H9 (cell line): ENCODE measurements at regions not wholly inside any gene's neighbourhood (a gene's known extent, or its start where the extent isn't known, plus 50 kb on each side); places are given as distances from the start of the nearest gene placed in this dataset.

Experiments used
- DNase-seq: peaks from one replicate; pipeline ENCODE4 v3.0.0-alpha.2; 2017
- H2AFZ ChIP-seq: one replicate; pipeline ENCODE4 v1.6.1; 2013; ENCODE audit warnings: mild to moderate bottlenecking, low read length, control low read depth, moderate library complexity
- H2AK5ac ChIP-seq: 2 replicates; pipeline ENCODE4 v1.6.1; 2013; ENCODE audit warnings: low read length, control low read depth, mixed read lengths; ENCODE audit not compliant: insufficient read length
- H2BK120ac ChIP-seq: one replicate; pipeline ENCODE4 v1.6.1; 2013; ENCODE audit warnings: low read depth, mild to moderate bottlenecking, low read length, control low read depth, inconsistent platforms; ENCODE audit not compliant: poor library complexity, severe bottlenecking
- H2BK12ac ChIP-seq: 2 replicates; pipeline ENCODE4 v1.6.1; 2013; ENCODE audit warnings: low read length, control low read depth, mixed read lengths, low read depth; ENCODE audit not compliant: insufficient read length
- H2BK15ac ChIP-seq: 2 replicates; pipeline ENCODE4 v1.6.1; 2013; ENCODE audit warnings: low read depth, low read length, control low read depth
- H2BK20ac ChIP-seq: one replicate; pipeline ENCODE4 v1.6.1; 2013; ENCODE audit warnings: low read depth, mild to moderate bottlenecking, low read length, control low read depth, inconsistent platforms; ENCODE audit not compliant: poor library complexity, severe bottlenecking
- H2BK5ac ChIP-seq: 2 replicates; pipeline ENCODE4 v1.6.1; 2013; ENCODE audit warnings: low read length, control low read depth, mixed read lengths; ENCODE audit not compliant: insufficient read length
- H3K14ac ChIP-seq: 2 replicates; pipeline ENCODE4 v1.6.1; 2013; ENCODE audit warnings: low read length, control low read depth; ENCODE audit not compliant: insufficient read depth
- H3K18ac ChIP-seq: 2 replicates; pipeline ENCODE4 v1.6.1; 2013; ENCODE audit warnings: low read depth, mild to moderate bottlenecking, mixed read lengths, low read length, control low read depth; ENCODE audit not compliant: insufficient read length
- H3K23ac ChIP-seq: 2 replicates; pipeline ENCODE4 v1.6.1; 2013; ENCODE audit warnings: low read length, control low read depth, mixed read lengths, low read depth; ENCODE audit not compliant: insufficient read length
- H3K23me2 ChIP-seq: 2 replicates; pipeline ENCODE4 v1.6.1; 2013; ENCODE audit warnings: low read depth, mild to moderate bottlenecking, mixed read lengths, low read length, control low read depth; ENCODE audit not compliant: insufficient read length, poor library complexity, severe bottlenecking
- H3K27ac ChIP-seq: 2 replicates; pipeline ENCODE4 v1.5.1; 2013; ENCODE audit warnings: low read length, control low read depth, mixed read lengths, low read depth; ENCODE audit not compliant: insufficient read length
- H3K27me3 ChIP-seq: 2 replicates; pipeline ENCODE4 v1.6.1; 2013; ENCODE audit warnings: low read length, control low read depth, inconsistent platforms; ENCODE audit not compliant: insufficient read depth
- H3K4ac ChIP-seq: 2 replicates; pipeline ENCODE4 v1.6.1; 2013; ENCODE audit warnings: low read depth, mild to moderate bottlenecking, control low read depth, inconsistent platforms, low read length, moderate library complexity
- H3K4me1 ChIP-seq: 2 replicates; pipeline ENCODE4 v1.6.1; 2013; ENCODE audit warnings: low read length, control low read depth, inconsistent platforms; ENCODE audit not compliant: insufficient read depth
- H3K4me2 ChIP-seq: 2 replicates; pipeline ENCODE4 v1.6.1; 2013; ENCODE audit warnings: low read length, control low read depth, mixed read lengths; ENCODE audit not compliant: insufficient read length, insufficient read depth
- H3K56ac ChIP-seq: 2 replicates; pipeline ENCODE4 v1.6.1; 2013; ENCODE audit warnings: low read depth, mild to moderate bottlenecking, mixed read lengths, low read length, control low read depth; ENCODE audit not compliant: insufficient read length
- H3K79me1 ChIP-seq: 2 replicates; pipeline ENCODE4 v1.6.1; 2013; ENCODE audit warnings: low read depth, mild to moderate bottlenecking, moderate library complexity, low read length, control low read depth, inconsistent platforms; ENCODE audit not compliant: insufficient read depth, poor library complexity, severe bottlenecking
- H3K79me2 ChIP-seq: 2 replicates; pipeline ENCODE4 v1.6.1; 2013; ENCODE audit warnings: low read length, control low read depth, inconsistent platforms; ENCODE audit not compliant: insufficient read depth
- H3K9ac ChIP-seq: 2 replicates; pipeline ENCODE4 v1.6.1; 2013; ENCODE audit warnings: low read length, control low read depth, mixed read lengths; ENCODE audit not compliant: insufficient read length; ENCODE audit errors: extremely low read depth
- H3K9me3 ChIP-seq: one replicate; pipeline ENCODE4 v1.6.1; 2013; ENCODE audit warnings: low read depth, low read length, inconsistent platforms; ENCODE audit not compliant: control insufficient read depth
- H3T11ph ChIP-seq: one replicate; pipeline ENCODE4 v1.6.1; 2013; ENCODE audit warnings: mild to moderate bottlenecking, low read length, control low read depth, inconsistent platforms
- H4K20me1 ChIP-seq: one replicate; pipeline ENCODE4 v1.6.1; 2013; ENCODE audit not compliant: control insufficient read depth, insufficient read length, insufficient read depth
- H4K5ac ChIP-seq: 2 replicates; pipeline ENCODE4 v1.6.1; 2013; ENCODE audit warnings: low read depth, mild to moderate bottlenecking, mixed read lengths, low read length, control low read depth; ENCODE audit not compliant: insufficient read length
- H4K8ac ChIP-seq: replicated peaks from 2 replicates; pipeline ENCODE4 v1.6.1; 2013; ENCODE audit warnings: low read length, control low read depth, mixed read lengths, low read depth; ENCODE audit not compliant: insufficient read length
- H4K91ac ChIP-seq: 2 replicates; pipeline ENCODE4 v1.6.1; 2013; ENCODE audit warnings: low read depth, mild to moderate bottlenecking, moderate library complexity, mixed read lengths, low read length, control low read depth; ENCODE audit not compliant: insufficient read length
- H3K27ac Mint-ChIP-seq, 3 experiments: 2 replicates in 2 of 3; 3 replicates in 1 of 3; pipeline ENCODE4 v1.8.0; 2020 to 2021; ENCODE audit warnings: mixed read lengths in 3 of 3, mild to moderate bottlenecking in 1 of 3, moderate library complexity in 1 of 3
- H3K27me3 Mint-ChIP-seq: 2 replicates; pipeline ENCODE4 v1.8.0; 2021; ENCODE audit warnings: low read depth, mild to moderate bottlenecking, moderate library complexity, mixed read lengths
- H3K36me3 Mint-ChIP-seq, 3 experiments: 2 replicates in 2 of 3; 3 replicates in 1 of 3; pipeline ENCODE4 v1.8.0; 2020 to 2021; ENCODE audit warnings: low read depth in 3 of 3, mixed read lengths in 3 of 3; ENCODE audit not compliant: insufficient read depth in 1 of 3
- H3K4me1 Mint-ChIP-seq, 2 experiments: 2 replicates each; pipeline ENCODE4 v1.8.0; 2020; ENCODE audit warnings: mixed read lengths in 2 of 2
- H3K4me3 Mint-ChIP-seq, 2 experiments: 2 replicates in 1 of 2; 3 replicates in 1 of 2; pipeline ENCODE4 v1.8.0; 2020 to 2021; ENCODE audit warnings: mild to moderate bottlenecking in 2 of 2, mixed read lengths in 2 of 2, moderate library complexity in 1 of 2
- H3K9me3 Mint-ChIP-seq, 2 experiments: 2 replicates in 1 of 2; 3 replicates in 1 of 2; pipeline ENCODE4 v1.8.0; 2020; ENCODE audit warnings: mild to moderate bottlenecking in 2 of 2, mixed read lengths in 2 of 2, moderate library complexity in 1 of 2
- CTCF ChIP-seq: fragments of 200-600 bp; sonication (generic); conservative IDR thresholded peaks from 3 replicates; pipeline ENCODE4 v1.8.0; 2021; ENCODE audit warnings: antibody characterized with exemption, mild to moderate bottlenecking
- WGBS: extraction: QIAGEN DNeasy Blood & Tissue Kit; methylation state at CpG from one replicate; pipeline ENCODE4 v1.1.7; 2013; ENCODE audit warnings: missing lambda C conversion rate, low lambda C conversion rate, mixed read lengths; ENCODE audit not compliant: insufficient read length; ENCODE audit errors: extremely low coverage; 5-methylcytosine and 5-hydroxymethylcytosine counted together

DNA sequence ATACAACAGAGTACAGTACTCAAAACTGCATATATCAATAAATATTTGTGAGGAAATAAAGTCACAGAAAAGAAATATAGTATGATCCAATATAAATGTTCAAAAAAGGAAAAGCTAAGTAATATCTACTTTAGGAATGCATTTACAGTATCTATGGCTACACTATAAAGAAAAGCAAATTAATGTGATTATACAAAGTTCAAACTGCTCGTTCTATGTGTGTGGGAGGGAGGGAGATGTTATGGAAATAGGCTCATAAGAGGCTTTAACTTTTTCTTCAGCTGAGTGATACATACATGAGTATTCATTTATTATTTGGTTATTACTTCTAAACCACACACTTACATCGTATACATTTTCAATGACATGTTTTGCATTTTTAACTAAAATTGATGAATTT is 377.7 kb upstream of the AGTR1 start:
- TF ChIP-seq CTCF = no peak
- H3K27ac ChIP-seq = no peak overlapping the region
- H2AK5ac ChIP-seq = no peak overlapping the region
- Mint-ChIP-seq H3K27ac (no peak overlapping the region), H3K9me3 (no peaks in the 10 kb centered on the region), H3K36me3 (no peaks in the 10 kb centered on the region; a peak in 1 of 7 replicates), H3K4me1 (no peaks in the 10 kb centered on the region), H3K4me3 (no peak overlapping the region), H3K27me3 (no peaks in the 10 kb centered on the region)
- H3K4me1 ChIP-seq = no peaks in the 10 kb centered on the region
- H3K23me2 ChIP-seq = no peaks in the 10 kb centered on the region
- H3K23ac ChIP-seq = no peak overlapping the region
- no peak overlapping the region for H3K9ac ChIP-seq
- no peak overlapping the region for H4K5ac ChIP-seq
- no peaks in the 10 kb centered on the region for H3K79me2 ChIP-seq
- no peak overlapping the region for H2AFZ ChIP-seq
- H3K14ac ChIP-seq = no peak overlapping the region
- DNase-seq = no peak
- H2BK15ac ChIP-seq = no peak overlapping the region
- no peak overlapping the region for H3K56ac ChIP-seq
- no peak overlapping the region for H2BK20ac ChIP-seq
- no peaks in the 10 kb centered on the region for H4K20me1 ChIP-seq
- no peak overlapping the region for H2BK5ac ChIP-seq
- no peak overlapping the region for H2BK12ac ChIP-seq
- no peak overlapping the region for H4K91ac ChIP-seq
- no CpG with 5 or more reads among the region's 2 CpGs for WGBS
- no peaks in the 10 kb centered on the region for H3K27me3 ChIP-seq
- no peak overlapping the region for H3K18ac ChIP-seq
- H3K79me1 ChIP-seq = no peaks in the 10 kb centered on the region
- no peak overlapping the region for H4K8ac ChIP-seq
- no peaks in the 10 kb centered on the region for H3K9me3 ChIP-seq
- H2BK120ac ChIP-seq = no peak overlapping the region
- no peak overlapping the region for H3K4me2 ChIP-seq
- H3K4ac ChIP-seq = no peak overlapping the region
- H3T11ph ChIP-seq = no peak overlapping the region
